H9 (cell line): ENCODE measurements at regions not wholly inside any gene's neighbourhood (a gene's known extent, or its start where the extent isn't known, plus 50 kb on each side); places are given as distances from the start of the nearest gene placed in this dataset.

Experiments used
- DNase-seq: peaks from one replicate; pipeline ENCODE4 v3.0.0-alpha.2; 2017
- H2AFZ ChIP-seq: one replicate; pipeline ENCODE4 v1.6.1; 2013; ENCODE audit warnings: mild to moderate bottlenecking, low read length, control low read depth, moderate library complexity
- H2AK5ac ChIP-seq: 2 replicates; pipeline ENCODE4 v1.6.1; 2013; ENCODE audit warnings: low read length, control low read depth, mixed read lengths; ENCODE audit not compliant: insufficient read length
- H2BK120ac ChIP-seq: one replicate; pipeline ENCODE4 v1.6.1; 2013; ENCODE audit warnings: low read depth, mild to moderate bottlenecking, low read length, control low read depth, inconsistent platforms; ENCODE audit not compliant: poor library complexity, severe bottlenecking
- H2BK12ac ChIP-seq: 2 replicates; pipeline ENCODE4 v1.6.1; 2013; ENCODE audit warnings: low read length, control low read depth, mixed read lengths, low read depth; ENCODE audit not compliant: insufficient read length
- H2BK15ac ChIP-seq: 2 replicates; pipeline ENCODE4 v1.6.1; 2013; ENCODE audit warnings: low read depth, low read length, control low read depth
- H2BK20ac ChIP-seq: one replicate; pipeline ENCODE4 v1.6.1; 2013; ENCODE audit warnings: low read depth, mild to moderate bottlenecking, low read length, control low read depth, inconsistent platforms; ENCODE audit not compliant: poor library complexity, severe bottlenecking
- H2BK5ac ChIP-seq: 2 replicates; pipeline ENCODE4 v1.6.1; 2013; ENCODE audit warnings: low read length, control low read depth, mixed read lengths; ENCODE audit not compliant: insufficient read length
- H3K14ac ChIP-seq: 2 replicates; pipeline ENCODE4 v1.6.1; 2013; ENCODE audit warnings: low read length, control low read depth; ENCODE audit not compliant: insufficient read depth
- H3K18ac ChIP-seq: 2 replicates; pipeline ENCODE4 v1.6.1; 2013; ENCODE audit warnings: low read depth, mild to moderate bottlenecking, mixed read lengths, low read length, control low read depth; ENCODE audit not compliant: insufficient read length
- H3K23ac ChIP-seq: 2 replicates; pipeline ENCODE4 v1.6.1; 2013; ENCODE audit warnings: low read length, control low read depth, mixed read lengths, low read depth; ENCODE audit not compliant: insufficient read length
- H3K23me2 ChIP-seq: 2 replicates; pipeline ENCODE4 v1.6.1; 2013; ENCODE audit warnings: low read depth, mild to moderate bottlenecking, mixed read lengths, low read length, control low read depth; ENCODE audit not compliant: insufficient read length, poor library complexity, severe bottlenecking
- H3K27ac ChIP-seq: 2 replicates; pipeline ENCODE4 v1.5.1; 2013; ENCODE audit warnings: low read length, control low read depth, mixed read lengths, low read depth; ENCODE audit not compliant: insufficient read length
- H3K27me3 ChIP-seq: 2 replicates; pipeline ENCODE4 v1.6.1; 2013; ENCODE audit warnings: low read length, control low read depth, inconsistent platforms; ENCODE audit not compliant: insufficient read depth
- H3K4ac ChIP-seq: 2 replicates; pipeline ENCODE4 v1.6.1; 2013; ENCODE audit warnings: low read depth, mild to moderate bottlenecking, control low read depth, inconsistent platforms, low read length, moderate library complexity
- H3K4me1 ChIP-seq: 2 replicates; pipeline ENCODE4 v1.6.1; 2013; ENCODE audit warnings: low read length, control low read depth, inconsistent platforms; ENCODE audit not compliant: insufficient read depth
- H3K4me2 ChIP-seq: 2 replicates; pipeline ENCODE4 v1.6.1; 2013; ENCODE audit warnings: low read length, control low read depth, mixed read lengths; ENCODE audit not compliant: insufficient read length, insufficient read depth
- H3K56ac ChIP-seq: 2 replicates; pipeline ENCODE4 v1.6.1; 2013; ENCODE audit warnings: low read depth, mild to moderate bottlenecking, mixed read lengths, low read length, control low read depth; ENCODE audit not compliant: insufficient read length
- H3K79me1 ChIP-seq: 2 replicates; pipeline ENCODE4 v1.6.1; 2013; ENCODE audit warnings: low read depth, mild to moderate bottlenecking, moderate library complexity, low read length, control low read depth, inconsistent platforms; ENCODE audit not compliant: insufficient read depth, poor library complexity, severe bottlenecking
- H3K79me2 ChIP-seq: 2 replicates; pipeline ENCODE4 v1.6.1; 2013; ENCODE audit warnings: low read length, control low read depth, inconsistent platforms; ENCODE audit not compliant: insufficient read depth
- H3K9ac ChIP-seq: 2 replicates; pipeline ENCODE4 v1.6.1; 2013; ENCODE audit warnings: low read length, control low read depth, mixed read lengths; ENCODE audit not compliant: insufficient read length; ENCODE audit errors: extremely low read depth
- H3K9me3 ChIP-seq: one replicate; pipeline ENCODE4 v1.6.1; 2013; ENCODE audit warnings: low read depth, low read length, inconsistent platforms; ENCODE audit not compliant: control insufficient read depth
- H3T11ph ChIP-seq: one replicate; pipeline ENCODE4 v1.6.1; 2013; ENCODE audit warnings: mild to moderate bottlenecking, low read length, control low read depth, inconsistent platforms
- H4K20me1 ChIP-seq: one replicate; pipeline ENCODE4 v1.6.1; 2013; ENCODE audit not compliant: control insufficient read depth, insufficient read length, insufficient read depth
- H4K5ac ChIP-seq: 2 replicates; pipeline ENCODE4 v1.6.1; 2013; ENCODE audit warnings: low read depth, mild to moderate bottlenecking, mixed read lengths, low read length, control low read depth; ENCODE audit not compliant: insufficient read length
- H4K8ac ChIP-seq: replicated peaks from 2 replicates; pipeline ENCODE4 v1.6.1; 2013; ENCODE audit warnings: low read length, control low read depth, mixed read lengths, low read depth; ENCODE audit not compliant: insufficient read length
- H4K91ac ChIP-seq: 2 replicates; pipeline ENCODE4 v1.6.1; 2013; ENCODE audit warnings: low read depth, mild to moderate bottlenecking, moderate library complexity, mixed read lengths, low read length, control low read depth; ENCODE audit not compliant: insufficient read length
- H3K27ac Mint-ChIP-seq, 3 experiments: 2 replicates in 2 of 3; 3 replicates in 1 of 3; pipeline ENCODE4 v1.8.0; 2020 to 2021; ENCODE audit warnings: mixed read lengths in 3 of 3, mild to moderate bottlenecking in 1 of 3, moderate library complexity in 1 of 3
- H3K27me3 Mint-ChIP-seq: 2 replicates; pipeline ENCODE4 v1.8.0; 2021; ENCODE audit warnings: low read depth, mild to moderate bottlenecking, moderate library complexity, mixed read lengths
- H3K36me3 Mint-ChIP-seq, 3 experiments: 2 replicates in 2 of 3; 3 replicates in 1 of 3; pipeline ENCODE4 v1.8.0; 2020 to 2021; ENCODE audit warnings: low read depth in 3 of 3, mixed read lengths in 3 of 3; ENCODE audit not compliant: insufficient read depth in 1 of 3
- H3K4me1 Mint-ChIP-seq, 2 experiments: 2 replicates each; pipeline ENCODE4 v1.8.0; 2020; ENCODE audit warnings: mixed read lengths in 2 of 2
- H3K4me3 Mint-ChIP-seq, 2 experiments: 2 replicates in 1 of 2; 3 replicates in 1 of 2; pipeline ENCODE4 v1.8.0; 2020 to 2021; ENCODE audit warnings: mild to moderate bottlenecking in 2 of 2, mixed read lengths in 2 of 2, moderate library complexity in 1 of 2
- H3K9me3 Mint-ChIP-seq, 2 experiments: 2 replicates in 1 of 2; 3 replicates in 1 of 2; pipeline ENCODE4 v1.8.0; 2020; ENCODE audit warnings: mild to moderate bottlenecking in 2 of 2, mixed read lengths in 2 of 2, moderate library complexity in 1 of 2
- CTCF ChIP-seq: fragments of 200-600 bp; sonication (generic); conservative IDR thresholded peaks from 3 replicates; pipeline ENCODE4 v1.8.0; 2021; ENCODE audit warnings: antibody characterized with exemption, mild to moderate bottlenecking
- WGBS: extraction: QIAGEN DNeasy Blood & Tissue Kit; methylation state at CpG from one replicate; pipeline ENCODE4 v1.1.7; 2013; ENCODE audit warnings: missing lambda C conversion rate, low lambda C conversion rate, mixed read lengths; ENCODE audit not compliant: insufficient read length; ENCODE audit errors: extremely low coverage; 5-methylcytosine and 5-hydroxymethylcytosine counted together

DNA sequence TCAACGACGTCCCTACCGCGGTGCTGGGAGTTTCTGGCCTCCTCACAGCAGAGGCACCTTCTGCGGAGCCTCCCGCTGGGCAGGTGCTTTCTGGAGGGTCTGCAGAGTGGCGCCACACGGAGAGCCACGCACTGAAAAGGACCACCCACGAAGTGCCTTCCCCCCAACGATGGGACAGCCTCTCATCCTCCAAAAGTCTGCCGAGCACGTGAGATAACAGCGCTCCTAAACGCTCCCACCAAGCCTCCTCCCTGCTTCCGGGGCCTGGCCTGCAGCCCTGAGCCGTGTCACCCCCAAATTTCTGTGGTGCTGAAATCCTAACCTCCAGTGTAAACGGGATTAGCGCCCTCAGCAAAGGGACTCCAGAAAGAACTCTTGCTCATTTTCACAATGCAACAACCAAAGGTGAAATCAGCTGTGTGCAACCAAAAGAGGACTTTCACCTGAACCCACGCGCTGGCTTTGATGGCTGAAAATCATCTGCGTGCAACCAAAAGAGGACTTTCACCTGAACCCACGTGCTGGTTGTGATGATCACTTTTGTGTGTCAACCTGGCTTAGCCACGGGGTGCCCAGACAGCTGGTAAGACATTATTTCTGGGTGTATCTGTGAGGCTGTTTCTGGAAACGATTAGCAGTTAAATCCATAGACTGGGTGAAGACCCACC is 924.6 kb downstream of the BRD1 start:
- H3K9me3 Mint-ChIP-seq: no peaks in the 10 kb centered on the region
- Histone ChIP-seq H2BK15ac (no peak overlapping the region), H3K23ac (no peak overlapping the region), H4K91ac (no peak overlapping the region), H2AFZ (no peak overlapping the region), H3K27me3 (no peaks in the 10 kb centered on the region), H2BK20ac (no peak overlapping the region), H3T11ph (no peak overlapping the region), H4K5ac (no peak overlapping the region), H2BK120ac (no peak overlapping the region), H2AK5ac (no peak overlapping the region), H3K79me1 (no peaks in the 10 kb centered on the region), H4K20me1 (no peaks in the 10 kb centered on the region), H4K8ac (no peak overlapping the region), H2BK12ac (no peak overlapping the region), H3K9ac (no peak overlapping the region), H3K4me1 (no peaks in the 10 kb centered on the region), H3K4me2 (no peak overlapping the region), H2BK5ac (no peak overlapping the region), H3K79me2 (no peaks in the 10 kb centered on the region), H3K9me3 (no peaks in the 10 kb centered on the region), H3K14ac (no peak overlapping the region), H3K18ac (no peak overlapping the region), H3K4ac (no peak overlapping the region), H3K23me2 (peaks cover 5% of the 10 kb centered on the region), H3K56ac (no peak overlapping the region), H3K27ac (no peak overlapping the region)
- no CpG with 5 or more reads among the region's 25 CpGs for WGBS
- TF ChIP-seq CTCF: no peak
- H3K4me3 Mint-ChIP-seq: no peak overlapping the region
- H3K27me3 Mint-ChIP-seq: peaks cover 24% of the 10 kb centered on the region
- DNase-seq: no peak
- H3K27ac Mint-ChIP-seq: no peak overlapping the region
- H3K36me3 Mint-ChIP-seq: no peaks in the 10 kb centered on the region; a peak in 1 of 7 replicates
- H3K4me1 Mint-ChIP-seq: no peaks in the 10 kb centered on the region
